HCT116 (cell line): ENCODE measurements at regions not wholly inside any gene's neighbourhood (a gene's known extent, or its start where the extent isn't known, plus 50 kb on each side); places are given as distances from the start of the nearest gene placed in this dataset.

Experiments
- POLR2A ChIP-seq: IDR thresholded peaks from 2 replicates; pipeline ENCODE4 v1.7.0; 2011; ENCODE audit warnings: borderline replicate concordance; ENCODE audit not compliant: insufficient read depth, insufficient read length; ENCODE audit errors: extremely low read depth
- TF ChIP-seq, protein P1 (sequence below): IDR thresholded peaks from 2 replicates; pipeline ENCODE4 v1.6.1; 2012
- TF ChIP-seq, protein P2 (sequence below), 3 experiments: fragments of 200-600 bp in 1 of 3; sonication (generic) in 1 of 3; IDR thresholded peaks in 2 of 3; conservative IDR thresholded peaks in 1 of 3; 2 replicates each; pipeline ENCODE4 v1.5.1; 2012 to 2017; ENCODE audit warnings: low read depth in 2 of 3, low read length in 2 of 3, antibody characterized with exemption in 1 of 3, borderline replicate concordance in 1 of 3, control low read depth in 1 of 3, mild to moderate bottlenecking in 1 of 3, mixed read lengths in 1 of 3, mixed run types in 1 of 3, moderate library complexity in 1 of 3; ENCODE audit not compliant: insufficient read depth in 1 of 3

DNA sequence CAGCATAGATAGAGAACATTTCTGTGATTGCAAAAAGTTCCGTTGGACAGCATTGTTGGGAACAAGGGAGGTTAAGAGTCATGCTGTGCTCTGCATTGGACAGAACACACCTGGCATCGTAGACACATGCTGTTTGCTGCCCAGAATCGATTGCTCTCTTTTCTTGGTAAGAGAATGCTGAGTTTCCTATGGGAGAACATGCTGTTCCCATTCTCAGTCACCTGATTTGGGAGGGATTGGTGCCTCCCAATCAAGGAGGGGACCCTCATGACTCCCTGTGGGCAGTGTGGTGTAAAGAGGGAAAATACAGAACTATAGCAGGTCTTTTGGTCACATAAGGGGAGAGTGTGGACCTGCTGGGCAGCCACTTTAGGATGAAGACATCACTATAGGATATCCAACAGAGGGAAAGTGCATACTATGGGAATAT lies 555.4 kb upstream of the CLINT1 start:
- TF ChIP-seq, protein P1, sequence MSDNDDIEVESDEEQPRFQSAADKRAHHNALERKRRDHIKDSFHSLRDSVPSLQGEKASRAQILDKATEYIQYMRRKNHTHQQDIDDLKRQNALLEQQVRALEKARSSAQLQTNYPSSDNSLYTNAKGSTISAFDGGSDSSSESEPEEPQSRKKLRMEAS, result no peak
- TF ChIP-seq, protein P2, sequence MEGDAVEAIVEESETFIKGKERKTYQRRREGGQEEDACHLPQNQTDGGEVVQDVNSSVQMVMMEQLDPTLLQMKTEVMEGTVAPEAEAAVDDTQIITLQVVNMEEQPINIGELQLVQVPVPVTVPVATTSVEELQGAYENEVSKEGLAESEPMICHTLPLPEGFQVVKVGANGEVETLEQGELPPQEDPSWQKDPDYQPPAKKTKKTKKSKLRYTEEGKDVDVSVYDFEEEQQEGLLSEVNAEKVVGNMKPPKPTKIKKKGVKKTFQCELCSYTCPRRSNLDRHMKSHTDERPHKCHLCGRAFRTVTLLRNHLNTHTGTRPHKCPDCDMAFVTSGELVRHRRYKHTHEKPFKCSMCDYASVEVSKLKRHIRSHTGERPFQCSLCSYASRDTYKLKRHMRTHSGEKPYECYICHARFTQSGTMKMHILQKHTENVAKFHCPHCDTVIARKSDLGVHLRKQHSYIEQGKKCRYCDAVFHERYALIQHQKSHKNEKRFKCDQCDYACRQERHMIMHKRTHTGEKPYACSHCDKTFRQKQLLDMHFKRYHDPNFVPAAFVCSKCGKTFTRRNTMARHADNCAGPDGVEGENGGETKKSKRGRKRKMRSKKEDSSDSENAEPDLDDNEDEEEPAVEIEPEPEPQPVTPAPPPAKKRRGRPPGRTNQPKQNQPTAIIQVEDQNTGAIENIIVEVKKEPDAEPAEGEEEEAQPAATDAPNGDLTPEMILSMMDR (IDR thresholded peaks at IDR 0.05 in 2 of 3, conservative IDR thresholded peaks at IDR 0.05 in 1 of 3; ENCODE audit: borderline replicate concordance in 1 of 3, insufficient read depth in 1 of 3, low read depth in 2 of 3, low read length in 2 of 3), result no peak
- TF ChIP-seq POLR2A, result no peak
